GM10248 (cell line): ENCODE measurements at regions not wholly inside any gene's neighbourhood (a gene's known extent, or its start where the extent isn't known, plus 50 kb on each side); places are given as distances from the start of the nearest gene placed in this dataset.

Source experiments
- CTCF ChIA-PET: fragments of 300-600 bp; sonication (Branson Sonifier 250); formaldehyde crosslinking; extraction: SDS; loops from one replicate; lab custom pipeline; 2021; ENCODE audit warnings: antibody characterized with exemption; lab: Yijun Ruan, JAX
- POLR2A ChIA-PET: fragments of 350-650 bp; sonication (Branson Sonifier 250); formaldehyde crosslinking; extraction: SDS; loops from one replicate; lab custom pipeline; 2020; ENCODE audit warnings: antibody characterized with exemption; lab: Yijun Ruan, JAX
- DNase-seq: peaks from one replicate; pipeline ENCODE4 v3.0.0; 2012; ENCODE audit errors: extremely low spot score
- TF ChIP-seq, protein P1 (sequence below): IDR thresholded peaks from 2 replicates; pipeline ENCODE4 v1.5.1; 2012; ENCODE audit warnings: mild to moderate bottlenecking, low read depth; ENCODE audit errors: extremely low read depth, missing control alignments, control extremely low read depth

DNA sequence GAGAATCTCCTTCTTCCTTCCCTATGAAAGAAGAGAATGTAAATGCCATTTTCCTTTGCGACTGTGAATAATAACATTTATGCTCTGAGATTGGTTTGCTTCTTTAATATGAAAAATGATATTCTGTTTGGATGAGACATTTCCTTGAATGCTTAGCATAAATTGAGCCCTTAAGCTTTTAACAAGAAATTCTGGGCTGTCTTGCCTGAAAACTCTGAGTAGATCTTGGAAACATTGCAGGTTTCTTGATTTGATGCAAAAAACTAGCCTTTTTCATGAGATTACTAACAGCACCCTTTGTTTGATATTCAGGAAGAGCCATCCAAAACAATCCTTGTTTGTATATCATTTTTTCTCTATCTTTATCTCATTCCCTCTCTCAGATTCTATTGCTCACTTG lies 272.5 kb downstream of the TMEM38B start:
- no peak for DNase-seq
- CTCF ChIA-PET = no interaction called here
- TF ChIP-seq, protein P1, sequence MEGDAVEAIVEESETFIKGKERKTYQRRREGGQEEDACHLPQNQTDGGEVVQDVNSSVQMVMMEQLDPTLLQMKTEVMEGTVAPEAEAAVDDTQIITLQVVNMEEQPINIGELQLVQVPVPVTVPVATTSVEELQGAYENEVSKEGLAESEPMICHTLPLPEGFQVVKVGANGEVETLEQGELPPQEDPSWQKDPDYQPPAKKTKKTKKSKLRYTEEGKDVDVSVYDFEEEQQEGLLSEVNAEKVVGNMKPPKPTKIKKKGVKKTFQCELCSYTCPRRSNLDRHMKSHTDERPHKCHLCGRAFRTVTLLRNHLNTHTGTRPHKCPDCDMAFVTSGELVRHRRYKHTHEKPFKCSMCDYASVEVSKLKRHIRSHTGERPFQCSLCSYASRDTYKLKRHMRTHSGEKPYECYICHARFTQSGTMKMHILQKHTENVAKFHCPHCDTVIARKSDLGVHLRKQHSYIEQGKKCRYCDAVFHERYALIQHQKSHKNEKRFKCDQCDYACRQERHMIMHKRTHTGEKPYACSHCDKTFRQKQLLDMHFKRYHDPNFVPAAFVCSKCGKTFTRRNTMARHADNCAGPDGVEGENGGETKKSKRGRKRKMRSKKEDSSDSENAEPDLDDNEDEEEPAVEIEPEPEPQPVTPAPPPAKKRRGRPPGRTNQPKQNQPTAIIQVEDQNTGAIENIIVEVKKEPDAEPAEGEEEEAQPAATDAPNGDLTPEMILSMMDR = no peak
- POLR2A ChIA-PET = no interaction called here

DNA sequence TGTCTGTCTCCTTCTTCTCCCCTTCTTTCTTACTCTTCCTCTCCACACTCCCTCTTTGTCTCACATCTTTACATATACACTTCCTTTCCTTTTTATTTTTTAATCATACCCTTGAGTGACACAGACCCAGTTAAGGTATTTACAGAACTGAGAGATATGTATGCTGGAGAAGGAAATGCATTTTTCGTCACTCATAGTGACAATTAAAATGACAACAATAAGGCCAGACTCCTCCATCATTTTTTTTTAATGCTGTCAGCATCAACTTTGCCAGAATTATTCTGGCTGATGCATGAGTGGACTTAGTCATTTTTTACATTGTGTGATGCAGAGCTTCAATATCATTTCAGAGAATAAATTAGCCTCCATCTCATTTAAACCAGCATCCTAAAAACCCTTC lies 272.9 kb downstream of the TMEM38B start:
- POLR2A ChIA-PET = no interaction called here
- CTCF ChIA-PET = no interaction called here
- no peak for DNase-seq
- TF ChIP-seq, protein P1 = no peak

DNA sequence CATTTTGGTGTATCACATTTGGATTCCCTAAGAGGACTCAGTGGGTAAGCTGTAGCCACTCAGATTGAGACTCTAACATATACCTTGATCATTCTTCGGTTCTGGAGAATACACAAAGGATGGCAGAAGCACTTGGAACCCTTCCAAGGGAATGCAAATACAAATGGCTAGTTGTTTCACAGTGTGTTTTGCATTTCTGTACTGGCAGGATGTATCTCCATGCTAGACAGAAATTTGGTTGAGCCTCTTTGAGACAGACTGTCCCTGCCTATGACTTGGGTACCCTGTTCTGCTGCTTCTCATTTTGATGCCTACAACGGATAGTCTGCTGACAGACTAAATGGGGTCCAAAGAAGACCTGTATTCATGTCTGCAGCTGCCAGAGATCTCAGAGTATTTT lies 273.5 kb downstream of the TMEM38B start:
- DNase-seq = no peak
- POLR2A ChIA-PET = no interaction called here

DNA sequence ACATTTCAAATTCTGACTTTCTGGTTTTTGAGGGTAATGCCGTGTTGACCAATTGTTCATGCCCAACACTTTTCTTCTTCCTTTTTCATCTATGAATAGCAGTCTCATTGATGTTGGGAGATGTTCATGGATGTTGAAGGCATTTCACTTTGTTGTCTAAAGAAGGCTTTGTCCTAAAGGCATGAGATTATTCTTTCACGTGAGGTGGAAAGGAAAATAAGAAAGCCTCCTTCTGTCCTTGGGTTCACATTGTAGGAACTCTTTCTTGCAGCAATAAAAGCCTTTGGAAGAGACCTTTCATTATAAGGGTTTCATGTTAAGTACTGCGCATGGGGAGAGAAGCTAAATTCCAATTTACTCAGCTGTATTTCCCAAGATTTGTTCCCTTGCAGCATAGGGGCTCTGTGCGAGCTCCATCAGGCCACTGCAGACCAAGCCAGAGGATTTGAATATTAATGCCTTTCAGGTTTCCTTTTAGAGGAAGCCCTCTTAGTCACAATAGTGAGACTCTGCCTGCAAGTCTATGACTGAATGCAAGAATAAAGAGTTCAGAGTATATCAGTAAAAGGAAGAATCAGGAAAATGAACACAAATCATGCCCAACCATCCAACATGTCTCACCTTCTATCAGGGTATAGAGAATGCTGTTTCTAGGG lies 274.6 kb downstream of the TMEM38B start:
- CTCF ChIA-PET = no interaction called here
- POLR2A ChIA-PET = no interaction called here

More for the DNA sequence above, 273.5 kb downstream of the TMEM38B start:
- TF ChIP-seq, protein P1 = no peak
- CTCF ChIA-PET = no interaction called here

GRCh38 chr9:105969636-105970035 lies 275.3 kb downstream of the TMEM38B start:
- TF ChIP-seq, protein P1 = no peak
- ChIA-PET CTCF (no interaction called here), POLR2A (no interaction called here)
- no peak for DNase-seq

More for the DNA sequence above, 274.6 kb downstream of the TMEM38B start:
- no peak for DNase-seq
- TF ChIP-seq, protein P1 = no peak

GRCh38 chr9:105971986-105972385 lies 277.6 kb downstream of the TMEM38B start:
- DNase-seq = no peak
- TF ChIP-seq, protein P1 = no peak
- ChIA-PET POLR2A (no interaction called here), CTCF (interaction anchor here (1.5 kb wide), 1 partner anchor 14 kb away, joined by 3 read pairs; no protein-coding TSS in a partner anchor)
